GM12872 (cell line): ENCODE measurements at regions not wholly inside any gene's neighbourhood (a gene's known extent, or its start where the extent isn't known, plus 50 kb on each side); places are given as distances from the start of the nearest gene placed in this dataset.

Experiments used
- TF ChIP-seq, protein P1 (sequence below): IDR thresholded peaks from 3 replicates; pipeline ENCODE4 v1.5.1; 2011; ENCODE audit warnings: low read depth, mild to moderate bottlenecking, low read length, moderate library complexity; ENCODE audit not compliant: insufficient read depth

DNA sequence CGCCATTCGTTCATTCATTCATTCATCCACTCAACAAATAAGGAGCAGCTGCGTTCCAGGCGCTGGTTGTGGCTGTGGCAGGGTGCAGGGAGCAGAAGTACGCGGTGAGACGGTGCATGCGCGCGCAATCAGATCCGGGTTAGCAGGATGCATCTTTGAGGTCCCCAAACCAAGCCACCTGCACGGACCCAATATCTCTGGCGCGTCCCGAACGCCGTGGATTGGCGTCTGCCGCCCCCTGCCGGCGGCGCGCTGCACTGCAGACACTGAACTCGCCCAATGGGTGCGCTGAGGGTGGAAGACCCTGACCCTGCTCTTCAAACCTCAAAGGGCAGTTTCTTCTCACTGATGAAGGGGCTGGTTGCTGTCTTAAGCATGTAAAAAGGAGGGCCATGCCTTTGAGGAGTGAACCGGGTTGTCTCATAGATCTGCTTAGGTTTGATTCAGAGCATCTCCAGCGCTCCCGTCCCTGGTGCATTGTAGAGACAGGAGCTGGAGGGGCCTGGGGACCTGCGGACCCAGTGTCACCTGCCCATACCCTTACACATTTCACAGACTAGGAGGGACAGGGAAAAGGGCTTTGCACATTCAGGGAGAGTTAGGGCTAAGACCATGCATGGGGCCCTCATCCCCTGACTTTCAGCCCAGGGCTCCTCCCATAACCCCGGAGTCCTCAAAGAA lies 102.5 kb downstream of the RAMP3 start:
- TF ChIP-seq, protein P1, sequence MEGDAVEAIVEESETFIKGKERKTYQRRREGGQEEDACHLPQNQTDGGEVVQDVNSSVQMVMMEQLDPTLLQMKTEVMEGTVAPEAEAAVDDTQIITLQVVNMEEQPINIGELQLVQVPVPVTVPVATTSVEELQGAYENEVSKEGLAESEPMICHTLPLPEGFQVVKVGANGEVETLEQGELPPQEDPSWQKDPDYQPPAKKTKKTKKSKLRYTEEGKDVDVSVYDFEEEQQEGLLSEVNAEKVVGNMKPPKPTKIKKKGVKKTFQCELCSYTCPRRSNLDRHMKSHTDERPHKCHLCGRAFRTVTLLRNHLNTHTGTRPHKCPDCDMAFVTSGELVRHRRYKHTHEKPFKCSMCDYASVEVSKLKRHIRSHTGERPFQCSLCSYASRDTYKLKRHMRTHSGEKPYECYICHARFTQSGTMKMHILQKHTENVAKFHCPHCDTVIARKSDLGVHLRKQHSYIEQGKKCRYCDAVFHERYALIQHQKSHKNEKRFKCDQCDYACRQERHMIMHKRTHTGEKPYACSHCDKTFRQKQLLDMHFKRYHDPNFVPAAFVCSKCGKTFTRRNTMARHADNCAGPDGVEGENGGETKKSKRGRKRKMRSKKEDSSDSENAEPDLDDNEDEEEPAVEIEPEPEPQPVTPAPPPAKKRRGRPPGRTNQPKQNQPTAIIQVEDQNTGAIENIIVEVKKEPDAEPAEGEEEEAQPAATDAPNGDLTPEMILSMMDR: peak; percentile 100

DNA sequence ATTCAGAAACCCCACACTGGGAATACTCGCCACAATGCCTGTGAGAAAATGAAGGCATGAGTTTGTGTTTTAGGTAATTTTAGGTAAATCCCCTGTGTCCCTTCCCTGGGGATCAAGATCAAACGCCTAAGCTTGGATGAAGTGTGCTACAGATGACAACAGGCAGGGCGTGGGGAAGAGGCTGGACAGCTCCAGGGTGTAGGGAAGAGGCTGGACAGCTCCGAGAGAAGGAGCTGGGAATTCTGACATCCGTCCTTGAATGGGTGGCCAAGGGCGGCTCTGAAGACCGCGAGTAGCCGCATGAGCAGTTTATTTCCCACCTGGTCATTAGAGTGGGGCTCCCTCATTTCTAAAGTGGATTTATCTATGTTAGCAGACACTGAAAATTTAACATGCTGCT lies 109.7 kb downstream of the RAMP3 start:
- TF ChIP-seq, protein P1: no peak

DNA sequence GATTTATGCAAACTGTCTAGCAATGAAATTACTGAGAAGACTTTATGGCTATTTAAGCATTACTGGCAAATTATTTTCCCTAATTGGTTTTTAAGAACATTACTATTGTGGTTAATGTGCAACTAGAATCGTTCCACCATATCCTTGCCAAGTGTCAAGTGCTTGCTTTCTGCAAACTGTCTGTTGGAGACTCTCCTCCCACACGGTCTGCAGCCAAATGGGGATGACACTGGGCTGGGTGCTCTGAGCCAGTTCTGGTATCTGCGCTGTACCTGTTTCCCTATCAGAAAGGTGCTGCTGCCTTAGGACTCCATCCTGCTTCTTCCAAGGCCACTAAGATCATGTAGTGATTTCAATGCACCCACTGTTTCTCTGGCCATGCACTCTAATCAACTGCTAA lies 110.4 kb downstream of the RAMP3 start:
- TF ChIP-seq, protein P1: no peak

DNA sequence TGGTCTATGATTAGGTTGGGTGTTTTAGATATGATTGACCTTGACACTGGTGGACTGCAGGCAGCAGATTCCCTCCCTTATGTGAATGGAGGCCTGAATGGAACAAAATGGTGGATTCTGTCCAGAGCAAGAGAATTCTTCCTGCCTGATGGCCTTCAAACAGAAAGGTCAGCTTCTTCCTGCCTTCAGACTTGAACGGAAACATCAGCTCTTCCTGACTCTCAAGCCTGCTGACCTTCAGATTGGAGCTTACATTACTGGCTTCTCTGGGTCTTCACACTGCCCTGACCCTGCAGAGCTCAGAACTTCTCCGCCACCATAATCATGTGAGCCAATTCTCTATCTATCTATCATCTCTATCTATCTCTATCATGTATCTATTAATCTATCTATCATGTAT lies 111.6 kb downstream of the RAMP3 start:
- TF ChIP-seq, protein P1: no peak

DNA sequence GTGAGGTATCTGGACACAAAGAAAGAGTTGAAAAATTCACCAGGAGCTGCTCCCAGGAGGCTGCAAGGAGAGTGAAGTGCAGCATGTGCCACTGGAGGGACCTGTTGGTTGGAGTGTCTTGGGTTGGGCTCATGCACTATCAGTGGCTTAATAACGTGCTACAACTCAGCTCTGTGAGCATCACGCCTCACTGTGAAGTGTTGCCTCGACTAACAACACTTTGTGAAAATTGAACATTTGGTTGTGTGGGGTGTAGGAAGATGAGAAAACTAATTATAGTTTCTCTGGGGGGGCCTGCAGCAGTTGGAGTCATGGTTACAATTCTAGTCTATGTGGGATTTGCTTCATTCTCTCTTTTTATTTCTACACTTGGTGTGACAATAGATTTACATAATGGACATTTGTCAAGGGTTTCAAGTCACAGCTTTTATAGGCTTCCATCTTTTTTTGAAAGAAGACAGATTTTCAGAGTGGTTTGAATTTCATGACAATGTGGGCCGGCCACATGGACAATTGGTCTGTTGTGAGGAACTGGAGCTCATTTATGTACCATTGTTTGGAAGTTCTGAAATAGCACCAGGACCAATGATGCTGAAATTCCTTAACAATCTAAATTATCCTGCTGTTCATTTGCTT lies 121.3 kb downstream of the RAMP3 start:
- TF ChIP-seq, protein P1: no peak

DNA sequence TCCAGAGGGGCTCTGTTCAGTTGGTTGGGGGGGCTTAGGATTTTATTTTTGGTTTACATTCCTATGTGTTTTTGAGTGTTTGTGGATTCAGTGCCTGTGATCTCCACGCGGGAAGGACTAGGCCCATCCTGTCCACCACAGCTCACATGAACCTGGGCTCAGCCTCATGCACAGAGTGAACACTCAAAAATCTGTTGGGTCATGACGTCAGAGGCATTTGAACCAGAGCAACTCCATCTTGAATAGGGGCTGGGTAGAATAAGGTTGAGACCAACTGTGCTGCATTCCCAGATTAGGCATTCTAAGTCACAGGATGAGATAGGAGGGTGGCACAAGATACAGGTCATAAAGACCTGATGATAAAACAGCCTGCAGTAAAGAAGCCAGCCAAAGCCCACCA lies 133.3 kb downstream of the RAMP3 start:
- TF ChIP-seq, protein P1: no peak

DNA sequence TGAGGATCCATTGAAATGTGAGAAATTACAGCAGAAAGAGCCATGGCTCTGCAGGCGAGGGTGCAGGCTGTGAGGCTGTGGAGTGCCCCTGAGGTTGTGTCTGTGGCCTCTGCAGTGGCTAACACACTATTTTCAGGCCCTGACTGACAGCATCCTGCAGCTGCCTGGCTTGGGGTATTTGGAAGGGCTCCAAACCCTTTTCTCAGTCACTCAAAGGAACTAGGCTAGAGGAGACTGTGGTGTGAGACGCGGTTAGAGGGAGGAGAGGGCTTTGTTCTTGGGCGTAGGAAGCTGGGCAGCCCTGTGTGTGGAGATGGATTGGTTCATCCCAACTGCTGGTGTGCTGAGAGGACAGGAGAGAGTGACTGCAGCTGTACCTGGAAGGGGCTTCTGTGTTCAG lies 134.9 kb downstream of the RAMP3 start:
- TF ChIP-seq, protein P1: no peak
